GM21423 (cell line): ENCODE measurements at regions not wholly inside any gene's neighbourhood (a gene's known extent, or its start where the extent isn't known, plus 50 kb on each side); places are given as distances from the start of the nearest gene placed in this dataset.

Source experiments
- ATAC-seq: cut with Tn5 transposase; IDR thresholded peaks from one replicate; pipeline ENCODE4 v1.9.1; 2021; ENCODE audit warnings: mild to moderate bottlenecking, moderate library complexity; ENCODE audit not compliant: unreplicated experiment

DNA sequence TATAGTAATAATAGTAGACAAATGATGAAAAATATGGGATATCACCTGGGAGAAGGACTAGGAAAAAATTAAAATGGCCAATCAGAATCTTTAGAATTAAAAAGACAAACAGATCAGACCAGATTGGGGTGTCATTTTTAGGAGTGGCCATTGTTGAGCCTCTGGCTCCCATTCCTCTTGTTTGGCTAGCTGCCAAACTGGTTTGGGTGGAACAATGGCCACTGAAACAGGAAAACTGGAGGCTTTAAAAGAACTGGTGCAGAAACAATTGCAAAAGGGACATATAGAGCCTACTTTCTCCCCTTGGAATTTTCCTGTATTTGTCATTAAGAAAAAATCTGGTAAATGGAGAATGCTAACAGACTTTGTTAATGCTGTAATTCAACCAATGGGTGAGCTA lies 294.8 kb upstream of the DKK2 start:
- ATAC-seq: no peak

DNA sequence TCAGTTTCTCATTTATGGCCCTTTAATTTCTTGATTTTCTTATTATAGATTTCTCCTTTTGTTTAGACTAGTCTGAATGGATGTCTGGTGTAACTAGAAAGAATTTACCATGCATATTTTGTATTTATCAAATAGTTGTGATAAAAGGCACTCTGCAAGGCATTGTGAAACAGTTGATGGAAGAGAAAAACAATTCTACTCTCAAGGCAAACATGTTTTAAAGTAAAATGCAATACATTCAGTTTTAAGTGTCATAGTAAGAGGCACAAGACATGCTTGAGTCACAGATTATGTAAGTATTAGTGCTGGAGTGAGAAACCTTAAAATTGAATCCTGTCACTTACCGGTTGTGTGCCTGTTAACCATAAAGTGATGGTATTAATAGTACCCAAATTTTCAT lies 283.3 kb upstream of the DKK2 start:
- no peak for ATAC-seq

DNA sequence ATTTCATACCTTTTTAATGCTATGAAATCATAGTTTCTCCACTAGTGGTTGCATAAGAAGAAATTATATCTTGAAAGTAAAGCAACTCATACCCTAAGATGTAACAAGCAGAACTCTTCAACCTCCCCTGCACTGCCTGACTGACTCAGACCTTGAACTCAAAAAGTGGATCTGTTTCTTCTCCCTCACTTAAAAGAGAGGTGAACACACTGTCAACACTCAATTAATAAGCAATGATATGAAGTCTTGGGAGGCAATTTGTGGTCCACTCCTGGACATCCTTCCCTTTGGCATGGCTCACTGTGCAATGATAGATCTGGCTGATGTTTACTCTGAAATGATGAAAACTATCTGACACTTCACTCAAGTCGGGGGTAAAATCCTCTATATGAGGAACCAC lies 282.0 kb upstream of the DKK2 start:
- ATAC-seq: no peak

DNA sequence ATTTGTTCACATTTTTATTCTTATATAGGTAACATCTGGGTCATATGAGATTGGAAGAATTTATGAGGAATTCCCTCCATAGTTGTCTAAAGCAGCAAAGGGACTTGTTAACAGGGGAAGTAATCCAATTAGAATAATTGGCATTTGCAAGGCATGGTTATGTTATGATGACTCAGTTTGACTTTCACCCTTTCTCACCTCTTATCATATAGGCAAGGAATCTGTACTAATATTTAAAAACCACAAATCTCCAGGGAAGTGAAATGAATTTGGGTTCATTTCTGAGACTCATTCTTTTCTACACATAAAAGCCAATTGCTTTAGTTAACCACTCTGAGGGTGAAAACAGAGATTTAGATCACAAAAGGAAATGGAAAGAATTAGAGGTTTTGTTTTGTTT lies 281.5 kb upstream of the DKK2 start:
- ATAC-seq: no peak

DNA sequence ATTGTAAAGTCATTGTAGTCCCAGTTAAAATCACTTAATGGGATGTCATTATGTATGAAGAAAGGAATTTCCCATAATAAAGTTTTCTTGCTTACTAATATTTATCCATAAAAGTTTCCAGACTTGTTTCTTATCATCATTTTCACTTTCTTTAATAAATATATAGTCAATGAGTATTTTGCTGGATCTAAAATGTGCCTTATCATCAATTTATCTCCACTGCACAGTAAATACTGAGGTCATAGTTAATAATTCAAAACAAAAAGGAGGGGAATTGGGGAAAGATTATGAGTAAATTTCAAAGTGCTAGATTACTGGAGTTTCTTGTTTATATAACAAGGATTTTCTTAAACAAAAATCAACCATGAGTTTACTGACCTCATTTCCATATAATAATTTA lies 279.5 kb upstream of the DKK2 start:
- ATAC-seq: no peak

DNA sequence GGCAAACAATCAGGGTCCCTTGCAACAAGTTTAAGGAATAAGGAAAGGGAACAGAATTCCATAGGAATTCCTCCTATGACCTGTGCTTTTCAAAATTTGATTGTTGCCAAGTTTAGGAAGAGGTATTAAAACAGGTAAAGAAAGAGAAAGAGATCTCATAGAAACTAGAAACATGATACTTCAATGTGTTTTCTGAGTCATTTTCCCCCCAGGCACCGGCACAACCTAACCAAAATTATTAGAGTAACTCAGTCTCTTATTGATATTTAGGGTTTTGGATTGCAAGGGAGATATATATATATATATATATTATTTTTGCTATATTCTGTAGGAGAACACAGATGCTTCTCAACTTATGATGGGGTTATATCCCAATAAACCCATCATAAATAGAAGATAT lies 278.0 kb upstream of the DKK2 start:
- no peak for ATAC-seq

DNA sequence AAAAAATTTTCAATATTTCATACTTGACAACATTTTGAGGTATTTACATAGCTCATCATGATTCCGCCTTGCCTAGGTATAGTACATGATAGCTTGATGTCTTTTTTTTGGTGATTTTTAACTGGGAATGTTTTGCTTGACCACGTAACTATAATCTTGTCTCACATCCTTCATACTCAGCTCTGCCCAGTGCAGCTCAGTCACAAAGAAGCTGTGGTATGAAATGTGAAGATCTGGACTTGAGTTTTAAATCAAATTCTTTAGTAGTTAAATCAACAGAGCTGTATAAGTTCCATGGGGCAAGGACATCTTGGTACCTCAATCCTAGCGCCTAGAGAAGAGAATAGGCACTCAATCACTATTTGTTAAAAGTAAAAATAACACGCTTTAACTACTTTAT lies 276.3 kb upstream of the DKK2 start:
- no peak for ATAC-seq

DNA sequence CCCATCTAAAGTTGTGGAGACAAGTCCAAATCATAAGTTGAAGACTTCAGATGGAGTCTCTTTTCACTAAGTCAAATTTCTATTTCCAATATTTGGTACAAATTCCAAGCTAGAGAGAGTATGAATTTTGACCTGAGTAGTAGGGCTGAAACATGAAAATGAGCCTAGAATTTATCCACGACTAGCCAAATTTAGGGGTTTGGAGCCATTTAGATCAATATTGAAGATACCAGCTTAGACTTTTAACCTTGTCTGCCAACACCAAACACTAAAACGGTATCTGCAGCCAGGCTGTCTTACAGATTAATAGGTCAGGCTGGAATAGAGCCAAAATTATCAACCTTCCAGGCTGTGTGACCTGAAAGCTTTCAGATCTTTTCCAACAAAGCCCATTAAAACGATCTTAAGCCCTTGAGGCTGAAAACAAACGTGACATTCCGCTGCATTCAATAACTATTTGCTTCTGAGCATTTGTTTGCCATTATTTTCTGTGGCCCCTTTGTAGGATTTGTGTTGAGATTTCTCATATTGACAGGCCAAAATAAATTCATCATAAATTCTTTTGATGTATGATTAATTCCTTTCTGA lies 268.7 kb upstream of the DKK2 start:
- ATAC-seq: no peak

DNA sequence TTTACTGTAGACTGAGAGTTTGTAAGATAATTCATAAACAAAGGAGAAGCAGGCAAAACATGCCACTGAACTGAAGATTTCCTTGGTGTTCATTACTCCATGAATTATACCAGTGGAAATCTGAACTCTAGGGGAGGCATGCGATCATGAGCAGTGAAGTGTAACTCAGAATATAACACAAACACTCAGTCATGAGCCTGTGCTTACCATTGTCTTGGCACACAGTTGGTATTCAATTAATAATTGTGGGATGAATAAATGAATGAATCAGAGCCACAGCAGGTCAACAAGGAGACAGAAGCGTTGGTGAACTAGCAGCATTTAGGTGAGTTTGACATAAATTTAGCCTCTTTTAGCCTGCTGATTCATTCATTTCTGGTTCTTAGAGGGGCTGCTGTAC lies 263.5 kb upstream of the DKK2 start:
- ATAC-seq: no peak

DNA sequence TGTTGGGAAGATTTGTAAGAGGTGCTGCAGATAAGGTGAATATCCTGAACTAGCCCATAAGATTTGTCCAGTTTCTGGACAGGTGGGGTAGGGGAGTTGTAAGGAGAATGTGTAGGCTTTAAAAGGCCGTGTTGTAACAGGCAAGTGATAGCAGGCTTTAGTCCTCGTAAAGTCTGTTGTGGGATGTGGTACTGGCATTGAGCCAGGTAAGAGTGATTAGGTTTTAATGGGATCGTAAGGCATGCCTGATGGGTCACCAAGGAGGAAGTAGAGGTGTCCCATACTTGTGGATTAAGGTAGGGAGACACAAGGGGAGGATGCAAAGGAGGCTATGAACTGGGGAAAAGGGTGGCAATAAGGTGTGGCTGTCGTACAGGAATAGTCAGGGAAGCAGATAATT lies 256.9 kb upstream of the DKK2 start:
- no peak for ATAC-seq

DNA sequence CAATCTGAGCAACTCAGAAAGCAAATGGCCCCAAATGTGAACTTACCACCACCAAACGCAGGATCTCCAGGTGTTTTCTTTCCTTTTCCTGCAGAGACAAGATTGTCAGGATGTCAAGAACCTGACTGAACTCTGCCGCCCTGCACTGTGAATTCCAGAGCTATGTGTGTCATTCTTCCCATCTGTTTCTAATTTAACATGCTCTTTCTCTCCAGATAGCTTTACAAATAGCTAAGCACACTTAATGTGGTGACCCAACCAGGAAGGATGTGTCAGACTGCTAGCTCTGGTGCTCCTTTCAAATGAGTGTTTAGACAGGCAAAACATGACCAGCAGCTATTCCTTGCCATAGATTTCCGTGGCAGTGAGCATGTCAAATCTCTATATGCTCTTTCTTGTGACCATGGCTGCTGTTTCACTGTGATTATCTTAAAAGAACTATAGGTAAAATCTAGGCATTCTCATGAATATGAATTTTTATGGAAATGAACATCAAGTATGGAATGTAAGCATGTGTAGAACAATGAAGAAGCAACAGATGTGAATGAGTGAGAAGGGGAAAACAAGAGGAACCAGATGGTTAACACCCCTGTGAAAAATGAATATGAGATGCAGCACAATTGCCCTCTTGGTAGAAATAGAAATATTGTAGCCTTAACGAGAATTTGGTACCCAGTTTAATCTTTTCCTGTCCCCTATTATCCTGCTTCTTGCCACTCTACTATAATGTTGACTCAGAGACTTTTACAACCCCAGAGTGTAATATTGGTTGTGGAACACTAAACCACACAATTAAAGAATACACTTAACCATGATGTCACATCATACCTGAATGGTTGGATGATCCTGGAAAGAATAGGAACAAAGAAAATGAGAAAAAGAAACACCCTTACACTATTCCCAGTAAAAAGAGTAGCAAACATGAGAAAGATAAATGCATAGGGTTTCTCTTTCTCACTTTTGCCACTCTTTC lies 247.8 kb upstream of the DKK2 start:
- no peak for ATAC-seq

DNA sequence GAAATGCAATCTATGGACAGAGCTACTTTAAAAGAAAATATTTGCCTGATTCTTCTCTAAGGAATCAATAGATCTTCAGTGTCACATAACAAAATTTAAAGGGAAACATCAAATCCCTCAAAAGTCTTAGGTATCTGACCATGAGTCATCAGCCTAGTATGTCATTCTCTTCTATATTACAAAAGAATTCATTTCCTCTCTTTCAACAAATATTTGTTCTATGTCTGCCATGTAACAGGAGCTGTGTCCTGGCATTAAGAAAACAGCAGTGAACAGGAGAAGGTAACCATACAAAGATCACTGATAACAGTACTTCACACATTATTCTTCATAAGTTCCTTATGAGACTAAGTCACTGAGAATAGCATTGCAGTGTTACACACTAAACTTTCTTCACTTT lies 243.6 kb upstream of the DKK2 start:
- no peak for ATAC-seq

DNA sequence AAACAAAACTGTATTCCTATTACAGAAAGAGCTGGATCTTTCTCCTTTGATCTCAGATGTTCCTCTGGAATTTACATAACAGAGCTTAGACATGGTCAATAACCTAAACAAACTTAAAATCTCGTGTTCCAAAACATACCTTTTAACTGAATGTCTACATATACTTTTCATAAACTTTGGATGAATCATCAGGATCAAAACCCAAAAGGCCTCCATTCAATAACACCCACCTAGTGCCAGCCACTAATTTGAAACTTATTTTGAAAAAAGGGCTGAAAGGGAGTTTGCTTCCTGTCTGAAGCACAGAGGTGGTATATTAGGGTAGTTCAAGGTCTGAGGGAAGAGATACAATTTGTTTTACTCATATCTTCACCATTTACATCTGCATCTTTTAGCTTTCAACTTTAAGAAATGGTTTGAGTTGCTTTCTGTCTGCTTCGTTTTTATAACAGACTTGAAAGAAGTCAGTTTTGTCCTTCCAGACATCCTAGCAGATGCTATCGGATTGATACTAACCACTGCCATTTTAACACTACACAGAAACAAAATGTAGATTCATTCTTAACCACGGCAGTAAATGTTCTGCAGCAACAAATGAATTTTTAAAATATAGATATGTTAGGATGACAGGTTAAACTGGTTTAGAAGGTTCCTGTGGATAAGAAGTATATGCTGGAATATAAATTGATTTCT lies 242.8 kb upstream of the DKK2 start:
- ATAC-seq: no peak

DNA sequence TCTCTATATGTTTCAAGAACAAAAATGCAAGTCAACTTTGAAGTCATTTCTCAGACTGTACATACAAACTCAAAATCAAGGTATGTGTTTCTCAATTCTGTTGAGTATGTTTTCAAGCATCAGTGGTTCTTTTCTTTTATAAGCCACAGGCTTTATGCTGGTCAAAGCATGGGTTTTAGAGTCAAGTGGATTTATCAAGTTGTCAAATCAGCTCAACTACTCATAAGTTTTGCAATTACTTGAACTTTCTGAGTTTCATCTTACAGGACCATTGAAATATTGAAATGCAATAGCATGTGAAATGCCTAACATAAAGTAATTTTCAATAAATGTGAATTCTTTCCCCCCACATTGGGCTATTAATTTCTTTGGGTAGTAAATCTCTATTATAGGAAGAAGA lies 239.9 kb upstream of the DKK2 start:
- ATAC-seq: no peak

DNA sequence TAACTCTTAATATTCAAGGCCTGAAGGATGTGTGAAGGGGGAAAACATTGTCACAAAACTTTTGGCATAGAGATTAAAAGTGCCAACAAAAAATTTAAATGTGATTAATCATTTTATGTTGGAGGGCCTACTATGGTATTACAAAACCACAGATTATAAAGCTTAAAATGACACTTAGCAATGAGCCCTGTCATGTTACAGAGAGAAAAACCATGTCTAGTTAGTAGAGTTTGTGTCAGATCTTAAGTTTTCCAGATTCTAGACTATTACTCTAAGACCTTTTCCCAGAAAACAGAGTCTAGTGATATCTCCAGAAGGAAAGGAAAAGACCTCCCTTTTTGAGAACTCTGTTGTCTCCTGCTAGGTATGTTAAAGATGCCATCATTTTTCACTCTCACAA lies 239.1 kb upstream of the DKK2 start:
- ATAC-seq: no peak

DNA sequence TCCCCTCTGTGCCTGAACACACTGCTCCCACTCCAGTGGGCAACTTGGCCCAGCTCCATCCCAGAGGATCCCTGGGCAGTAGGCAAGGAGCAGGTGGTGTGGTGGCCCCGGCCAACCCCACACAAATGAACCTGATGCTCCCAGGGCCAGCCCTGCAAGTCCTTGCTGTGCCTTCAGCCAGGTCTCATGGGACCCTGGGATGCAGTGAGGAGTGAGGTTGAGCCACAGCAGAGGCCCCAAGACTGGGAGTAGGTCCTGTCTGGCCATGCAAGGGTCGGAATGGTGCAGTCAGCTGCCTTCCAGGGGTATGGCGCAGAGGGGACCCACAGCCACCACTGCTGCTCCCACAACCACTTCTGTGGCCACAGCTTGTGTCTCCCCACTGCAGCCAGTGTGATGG lies 234.5 kb upstream of the DKK2 start:
- no peak for ATAC-seq

DNA sequence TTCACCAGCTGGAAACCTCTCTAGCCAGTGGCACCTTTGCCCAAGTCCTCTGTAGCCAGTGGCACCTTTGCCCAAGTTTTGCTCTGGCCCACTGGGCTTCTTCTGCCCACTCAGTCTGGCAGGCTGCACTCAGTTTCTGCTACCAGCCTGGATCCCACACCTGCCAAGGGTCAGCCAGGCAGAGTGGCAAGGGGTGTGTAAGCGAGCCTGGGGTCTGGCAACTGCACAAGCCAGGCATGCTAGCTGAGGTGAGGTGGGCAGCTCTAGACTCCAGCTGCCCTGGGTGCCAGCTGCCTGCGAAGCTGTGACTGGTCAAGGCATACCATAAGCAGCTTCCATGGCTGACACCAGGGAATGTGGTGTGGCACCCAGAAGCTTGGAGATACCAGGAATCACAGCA lies 233.1 kb upstream of the DKK2 start:
- ATAC-seq: no peak

DNA sequence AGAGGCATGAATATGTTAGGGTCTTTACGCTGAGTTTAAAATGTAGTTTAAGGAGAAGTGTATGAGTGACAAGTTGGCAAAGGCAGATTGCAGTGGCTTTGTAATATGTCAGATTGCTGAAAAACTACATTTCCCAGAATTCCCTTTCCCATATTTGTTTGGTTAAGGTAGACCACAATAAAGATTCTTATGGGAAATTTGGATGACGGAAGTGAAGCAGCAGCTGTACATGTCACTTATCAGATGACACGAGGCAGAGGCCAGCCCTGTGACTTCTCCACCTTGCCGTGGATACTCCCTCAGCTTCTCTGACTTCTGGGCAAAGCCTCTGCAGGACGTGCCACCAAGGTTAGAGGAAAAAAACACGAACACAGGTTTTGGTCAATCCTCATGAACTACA lies 229.7 kb upstream of the DKK2 start:
- no peak for ATAC-seq

DNA sequence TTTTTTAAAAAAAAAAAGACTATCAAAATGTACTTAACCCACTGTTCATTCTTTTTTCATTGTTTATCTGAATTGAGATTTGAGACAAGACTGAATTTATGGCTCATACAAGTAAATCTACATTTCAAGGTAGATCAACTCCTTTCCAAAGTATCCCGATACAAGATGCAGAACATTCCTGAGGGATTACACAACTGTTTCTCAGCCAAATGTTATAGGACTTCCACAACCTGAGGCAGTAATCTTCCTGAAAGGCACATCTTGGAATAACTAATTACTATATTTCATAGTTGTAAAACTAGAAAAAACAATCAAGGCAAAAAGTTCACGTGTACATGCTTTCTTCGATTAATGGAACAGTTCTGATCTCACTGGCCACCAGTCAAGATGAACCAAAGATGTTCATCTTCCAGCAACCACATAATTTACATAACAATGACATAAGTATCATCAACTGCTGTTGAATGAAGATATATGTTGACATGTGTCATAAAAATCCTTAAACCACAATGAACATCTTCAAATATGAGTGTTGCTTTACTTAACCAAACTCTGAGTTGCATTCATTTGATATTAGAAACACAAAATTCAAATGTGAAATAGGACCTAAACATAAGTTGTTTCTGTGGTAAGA lies 225.2 kb upstream of the DKK2 start:
- ATAC-seq: no peak

DNA sequence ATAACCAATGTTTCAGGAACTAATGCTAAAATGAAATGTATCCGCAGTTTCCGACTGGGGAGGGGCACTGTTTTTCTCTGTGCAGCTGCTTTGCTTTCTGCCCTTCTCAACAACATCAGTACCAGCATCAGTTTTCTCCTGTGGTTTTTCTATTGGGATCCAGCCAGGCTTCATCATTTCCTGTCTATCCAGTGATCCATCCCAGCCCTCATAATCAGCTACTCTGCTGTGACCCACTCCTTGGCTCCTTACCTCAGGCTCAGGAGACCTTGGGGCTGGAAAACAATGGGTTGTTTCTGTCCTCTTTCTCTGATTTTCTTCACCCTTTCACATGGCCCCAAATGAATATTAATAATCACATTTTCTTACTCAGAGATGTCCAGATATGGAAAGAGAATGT lies 222.2 kb upstream of the DKK2 start:
- no peak for ATAC-seq

DNA sequence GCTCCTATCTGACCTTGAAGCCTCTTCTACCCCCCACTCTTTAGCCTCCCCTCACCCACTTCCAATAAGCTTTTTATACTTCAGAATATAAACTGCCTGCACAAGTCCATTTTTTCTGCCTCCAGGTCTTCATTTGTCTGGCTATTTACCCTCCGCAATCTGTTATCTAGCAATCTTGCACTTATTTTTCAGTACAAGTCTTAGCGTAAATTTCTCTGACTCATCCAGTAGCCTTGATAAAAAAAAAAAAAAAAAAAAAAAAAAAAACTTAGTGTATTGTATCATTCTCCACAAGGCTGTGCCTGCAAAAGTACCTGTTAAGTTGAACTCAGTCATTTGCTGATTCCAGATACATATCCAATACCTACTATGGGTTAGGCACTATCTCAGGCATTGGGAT lies 219.5 kb upstream of the DKK2 start:
- no peak for ATAC-seq

DNA sequence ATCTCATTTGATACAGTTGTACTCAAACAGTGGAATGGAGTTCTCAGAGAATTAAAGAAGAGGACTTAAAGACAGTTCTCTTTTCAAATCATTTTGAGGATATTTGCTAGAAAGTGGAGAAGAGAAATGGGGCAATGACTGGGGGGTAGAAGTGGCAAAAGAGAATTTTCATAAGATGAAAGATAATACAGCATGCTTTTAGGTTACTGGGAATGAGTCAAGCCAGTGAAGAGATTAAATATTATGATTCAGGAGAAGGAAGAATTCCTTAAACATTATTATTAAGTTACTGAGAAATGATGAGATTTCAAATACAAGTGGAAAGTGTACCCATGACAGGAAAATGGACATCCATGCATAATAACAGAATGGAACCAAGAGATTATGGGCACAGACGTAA lies 219.0 kb upstream of the DKK2 start:
- no peak for ATAC-seq
